ENCODE measurements at regions not wholly inside any gene's neighbourhood (a gene's known extent, or its start where the extent isn't known, plus 50 kb on each side); places are given as distances from the start of the nearest gene placed in this dataset.
A peak's percentile ranks its signal among the peaks of the same experiment; 100 is the strongest.

- Histone ChIP-seq H3K9me3 (peaks cover 48% of the 10 kb centered on the region), H3K4me1 (peaks cover 55% of the 10 kb centered on the region), H3K27ac (peak overlapping the region; percentile 66), H3K4me3 (no peak overlapping the region), H3K4me2 (peak overlapping the region; percentile 58), H3K27me3 (no peaks in the 10 kb centered on the region), H4K20me1 (no peaks in the 10 kb centered on the region), H3K9ac (0 out of 2 replicates have a peak overlapping the region, but pooled peaks have one; percentile 23), H3K36me3 (peaks cover 17% of the 10 kb centered on the region; the same call in 1 of the 2 replicates)
- no peak for TF ChIP-seq Cebpa-rat (IDR thresholded peaks at IDR 0.05)
These were observed 391.6 kb upstream of the HS6ST1 start for GRCh38 chr2:128710242-128710641.

- H3K9ac ChIP-seq, result 0 out of 2 replicates have a peak overlapping the region, but pooled peaks have one; percentile 23
- peak overlapping the region; percentile 58 for H3K4me2 ChIP-seq
- peak overlapping the region; percentile 66 for H3K27ac ChIP-seq
- peaks cover 17% of the 10 kb centered on the region; the same call in 1 of the 2 replicates for H3K36me3 ChIP-seq
- peaks cover 47% of the 10 kb centered on the region for H3K9me3 ChIP-seq
- H3K27me3 ChIP-seq, result no peaks in the 10 kb centered on the region
- no peak overlapping the region for H3K4me3 ChIP-seq
- peaks cover 60% of the 10 kb centered on the region for H3K4me1 ChIP-seq
- TF ChIP-seq Cebpa-rat (IDR thresholded peaks at IDR 0.05), result no peak
- no peaks in the 10 kb centered on the region for H4K20me1 ChIP-seq
These were observed 392.1 kb upstream of the HS6ST1 start for GRCh38 chr2:128710729-128711128.

- no peaks in the 10 kb centered on the region for H3K36me3 ChIP-seq
- H3K4me1 ChIP-seq, result peaks cover 92% of the 10 kb centered on the region
- 0 out of 2 replicates have a peak overlapping the region, but pooled peaks have one; percentile 30 for H3K9ac ChIP-seq
- H3K4me2 ChIP-seq, result peak overlapping the region; percentile 82
- H3K27me3 ChIP-seq, result no peaks in the 10 kb centered on the region
- peaks cover 25% of the 10 kb centered on the region for H3K9me3 ChIP-seq
- H3K27ac ChIP-seq, result peak overlapping the region; percentile 66
- H3K4me3 ChIP-seq, result no peak overlapping the region
- H4K20me1 ChIP-seq, result no peaks in the 10 kb centered on the region
- no peak for TF ChIP-seq Cebpa-rat (IDR thresholded peaks at IDR 0.05)
These were observed 395.6 kb upstream of the HS6ST1 start for GRCh38 chr2:128714285-128714684.

- Histone ChIP-seq H3K27ac (peak overlapping the region; percentile 66), H3K9ac (0 out of 2 replicates have a peak overlapping the region, but pooled peaks have one; percentile 30), H3K4me1 (peaks cover 91% of the 10 kb centered on the region), H3K27me3 (no peaks in the 10 kb centered on the region), H3K36me3 (no peaks in the 10 kb centered on the region), H3K9me3 (peaks cover 25% of the 10 kb centered on the region), H3K4me2 (peak overlapping the region; percentile 82), H4K20me1 (no peaks in the 10 kb centered on the region), H3K4me3 (no peak overlapping the region)
- no peak for TF ChIP-seq Cebpa-rat (IDR thresholded peaks at IDR 0.05)
These were observed 396.2 kb upstream of the HS6ST1 start for GRCh38 chr2:128714851-128715312.

GRCh38 chr2:128715360-128715759 lies 396.7 kb upstream of the HS6ST1 start:
- peak overlapping the region; percentile 66 for H3K27ac ChIP-seq
- H3K9ac ChIP-seq, result 0 out of 2 replicates have a peak overlapping the region, but pooled peaks have one; percentile 30
- peaks cover 24% of the 10 kb centered on the region; the same call in 1 of the 2 replicates for H3K9me3 ChIP-seq
- peak overlapping the region; percentile 82 for H3K4me2 ChIP-seq
- no peaks in the 10 kb centered on the region for H3K36me3 ChIP-seq
- H3K27me3 ChIP-seq, result no peaks in the 10 kb centered on the region
- peaks cover 87% of the 10 kb centered on the region for H3K4me1 ChIP-seq
- no peak for TF ChIP-seq Cebpa-rat (IDR thresholded peaks at IDR 0.05)
- H4K20me1 ChIP-seq, result no peaks in the 10 kb centered on the region
- H3K4me3 ChIP-seq, result no peak overlapping the region

GRCh38 chr2:128716299-128716721 lies 397.6 kb upstream of the HS6ST1 start:
- Histone ChIP-seq H4K20me1 (no peaks in the 10 kb centered on the region), H3K4me2 (peak overlapping the region; percentile 82), H3K27me3 (no peaks in the 10 kb centered on the region), H3K9ac (peak overlapping the region; percentile 23; the same call in 1 of the 2 replicates), H3K4me1 (peaks cover 85% of the 10 kb centered on the region), H3K9me3 (peaks cover 30% of the 10 kb centered on the region), H3K36me3 (no peaks in the 10 kb centered on the region), H3K4me3 (no peak overlapping the region), H3K27ac (peak overlapping the region; percentile 66)
- TF ChIP-seq Cebpa-rat (IDR thresholded peaks at IDR 0.05), result no peak

GRCh38 chr2:128717758-128718710 lies 399.4 kb upstream of the HS6ST1 start:
- Histone ChIP-seq H3K4me3 (no peak overlapping the region), H3K27me3 (no peaks in the 10 kb centered on the region), H4K20me1 (no peaks in the 10 kb centered on the region), H3K27ac (peak overlapping the region; percentile 69), H3K9ac (no peak overlapping the region), H3K4me2 (peak overlapping the region; percentile 82), H3K36me3 (no peaks in the 10 kb centered on the region), H3K4me1 (peaks cover 80% of the 10 kb centered on the region), H3K9me3 (peaks cover 23% of the 10 kb centered on the region)
- no peak for TF ChIP-seq Cebpa-rat (IDR thresholded peaks at IDR 0.05)

- Histone ChIP-seq H3K36me3 (no peaks in the 10 kb centered on the region), H3K4me1 (peaks cover 57% of the 10 kb centered on the region), H3K27me3 (no peaks in the 10 kb centered on the region), H3K4me3 (no peak overlapping the region), H3K9ac (no peak overlapping the region), H3K9me3 (peaks cover 23% of the 10 kb centered on the region), H4K20me1 (no peaks in the 10 kb centered on the region), H3K27ac (no peak overlapping the region), H3K4me2 (no peak overlapping the region)
- no peak for TF ChIP-seq Cebpa-rat (IDR thresholded peaks at IDR 0.05)
These were observed 401.7 kb upstream of the HS6ST1 start for GRCh38 chr2:128720080-128721022.

- Histone ChIP-seq H3K4me3 (no peak overlapping the region), H3K9me3 (peaks cover 23% of the 10 kb centered on the region), H3K4me1 (peaks cover 56% of the 10 kb centered on the region), H3K27ac (no peak overlapping the region), H4K20me1 (no peaks in the 10 kb centered on the region), H3K27me3 (no peaks in the 10 kb centered on the region), H3K36me3 (no peaks in the 10 kb centered on the region), H3K9ac (no peak overlapping the region), H3K4me2 (no peak overlapping the region)
- no peak for TF ChIP-seq Cebpa-rat (IDR thresholded peaks at IDR 0.05)
These were observed 402.4 kb upstream of the HS6ST1 start for GRCh38 chr2:128721096-128721495.

Measured in BLaER1 (cell line).